GM18858 (cell line): ENCODE measurements at regions not wholly inside any gene's neighbourhood (a gene's known extent, or its start where the extent isn't known, plus 50 kb on each side); places are given as distances from the start of the nearest gene placed in this dataset.
"Not testable (repeated sequence)": the region's sequence is repeated elsewhere in the genome, so short reads cannot be mapped to it uniquely, and the experiment has no call there.

Experiments
- ATAC-seq: cut with Tn5 transposase; IDR thresholded peaks from one replicate; pipeline ENCODE4 v1.9.1; 2021; ENCODE audit not compliant: unreplicated experiment

DNA sequence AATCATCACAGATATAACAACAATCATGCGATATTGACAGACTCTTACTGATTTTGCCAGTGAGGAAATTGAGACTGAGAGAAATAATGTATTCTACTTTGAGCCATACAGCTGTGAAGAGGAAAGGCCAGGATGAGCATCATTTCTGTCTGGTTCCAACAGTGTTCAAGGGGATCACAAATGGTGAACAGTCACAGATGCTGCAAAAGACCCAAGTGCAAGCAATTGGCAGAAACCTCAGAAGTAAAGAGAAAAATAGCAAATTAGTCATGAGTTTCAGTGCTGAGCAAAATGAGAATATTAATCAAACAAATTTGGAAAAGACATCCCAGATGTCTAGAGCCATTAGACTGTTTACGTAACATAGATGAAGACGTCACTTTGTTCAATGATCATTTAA is 114.1 kb downstream of the RAB38 start:
- ATAC-seq = no peak

DNA sequence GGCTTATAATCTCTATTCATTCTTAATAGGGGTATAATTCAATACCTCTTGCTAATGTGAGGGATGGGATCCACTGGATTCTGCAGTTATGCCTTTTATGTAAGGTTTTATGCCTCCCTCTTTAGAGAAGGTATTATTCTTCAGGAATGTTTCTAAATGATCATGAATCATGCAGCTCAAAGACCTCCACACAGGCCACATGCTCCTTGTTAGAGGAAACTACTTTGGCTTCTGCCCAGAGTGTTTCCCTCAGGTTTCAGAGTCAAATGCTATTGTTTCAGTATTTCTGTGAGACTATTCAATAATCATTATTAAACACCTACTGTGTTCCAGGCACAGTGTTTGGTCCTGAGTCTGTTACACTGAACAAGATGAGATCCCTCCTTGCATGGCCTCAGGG is 115.9 kb downstream of the RAB38 start:
- no peak for ATAC-seq

GRCh38 chr11:88051396-88051795 is 123.8 kb downstream of the RAB38 start:
- ATAC-seq = no peak

DNA sequence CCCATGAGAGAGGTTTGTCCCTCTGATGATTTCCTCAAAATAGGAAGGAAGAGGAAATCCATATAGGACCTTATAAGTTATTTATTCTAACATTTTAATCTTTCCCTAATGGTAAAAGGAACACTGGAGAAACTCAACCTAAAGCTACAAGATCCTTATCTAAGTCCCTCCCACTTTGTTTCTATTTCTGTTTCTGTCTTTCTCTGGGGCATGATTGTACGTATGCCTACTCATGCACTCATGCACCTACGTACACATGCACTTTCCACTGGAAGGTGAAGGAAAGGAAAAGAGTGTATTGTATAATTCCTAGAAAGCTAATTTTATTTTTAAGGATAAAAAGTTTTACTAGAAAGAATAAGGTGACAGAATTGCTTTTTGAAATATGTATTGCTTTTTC is 125.0 kb downstream of the RAB38 start:
- ATAC-seq = peak; percentile 68

GRCh38 chr11:88045288-88045687 is 130.0 kb downstream of the RAB38 start:
- ATAC-seq = not testable (repeated sequence)

DNA sequence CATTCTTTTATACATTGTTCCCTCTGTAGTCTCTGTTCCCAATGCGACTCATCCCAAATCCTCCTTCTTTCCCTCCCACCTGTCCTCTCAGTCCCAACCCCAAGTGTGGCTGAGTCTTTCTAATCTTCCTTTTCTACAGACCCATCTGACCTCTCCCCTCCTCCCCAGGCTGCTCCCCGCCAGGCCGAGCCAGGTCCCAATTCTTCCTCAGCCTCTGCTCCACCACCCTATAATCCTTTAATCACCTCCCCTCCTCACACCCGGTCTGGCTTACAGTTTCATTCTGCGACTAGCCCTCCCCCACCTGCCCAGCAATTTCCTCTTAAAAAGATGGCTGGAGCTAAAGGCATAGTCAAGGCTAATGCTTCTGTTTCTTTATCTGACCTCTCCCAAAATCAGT is 130.6 kb downstream of the RAB38 start:
- ATAC-seq = not testable (repeated sequence)

- no peak for ATAC-seq
These were observed 132.1 kb downstream of the RAB38 start for GRCh38 chr11:88043149-88043548.

DNA sequence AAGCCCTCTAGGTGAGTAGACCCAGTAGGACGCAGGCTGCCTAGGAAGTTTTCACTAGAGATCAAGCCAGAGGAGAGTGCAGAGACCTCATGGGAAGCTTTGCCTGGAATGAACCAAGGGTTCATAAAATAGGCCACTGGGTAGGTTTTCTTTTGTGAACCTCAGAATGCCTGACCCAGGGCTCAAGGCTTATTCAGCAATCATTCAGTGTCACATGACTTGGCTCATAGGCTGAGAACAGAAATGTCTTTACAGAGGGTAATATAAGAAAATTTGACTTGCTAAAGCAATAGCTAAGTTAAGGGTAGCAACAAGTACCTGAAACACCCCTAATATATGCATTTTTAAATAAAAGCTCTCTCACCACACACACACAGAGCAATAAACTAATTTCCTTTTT is 132.6 kb downstream of the RAB38 start:
- no peak for ATAC-seq

DNA sequence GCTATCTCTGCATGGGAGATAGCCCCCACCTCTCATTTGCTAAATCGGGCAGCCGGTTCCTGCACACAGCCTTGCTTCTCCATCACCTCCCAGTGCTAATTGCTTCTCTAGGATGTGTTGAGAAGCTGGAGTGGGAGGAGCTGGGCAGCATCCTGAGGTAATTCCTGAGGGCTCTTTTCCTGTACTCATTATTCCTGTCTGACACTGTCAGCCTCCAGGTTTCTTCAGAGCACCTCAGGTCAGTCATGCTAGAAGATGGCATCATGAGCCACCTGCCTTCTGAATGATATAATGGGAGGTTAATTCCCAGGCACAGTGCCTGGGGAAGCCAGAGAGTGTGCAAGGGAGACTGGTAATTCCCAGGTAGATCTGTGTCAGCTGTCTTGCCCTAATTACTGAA is 133.0 kb downstream of the RAB38 start:
- no peak for ATAC-seq

- ATAC-seq = no peak
These were observed 133.6 kb downstream of the RAB38 start for GRCh38 chr11:88041679-88042078.

- ATAC-seq = no peak
These were observed 135.1 kb downstream of the RAB38 start for GRCh38 chr11:88040148-88040496.

GRCh38 chr11:88039476-88040147 is 135.6 kb downstream of the RAB38 start:
- ATAC-seq = no peak

- no peak for ATAC-seq
These were observed 137.2 kb downstream of the RAB38 start for GRCh38 chr11:88038063-88038462.

GRCh38 chr11:88036701-88037100 is 138.5 kb downstream of the RAB38 start:
- no peak for ATAC-seq

DNA sequence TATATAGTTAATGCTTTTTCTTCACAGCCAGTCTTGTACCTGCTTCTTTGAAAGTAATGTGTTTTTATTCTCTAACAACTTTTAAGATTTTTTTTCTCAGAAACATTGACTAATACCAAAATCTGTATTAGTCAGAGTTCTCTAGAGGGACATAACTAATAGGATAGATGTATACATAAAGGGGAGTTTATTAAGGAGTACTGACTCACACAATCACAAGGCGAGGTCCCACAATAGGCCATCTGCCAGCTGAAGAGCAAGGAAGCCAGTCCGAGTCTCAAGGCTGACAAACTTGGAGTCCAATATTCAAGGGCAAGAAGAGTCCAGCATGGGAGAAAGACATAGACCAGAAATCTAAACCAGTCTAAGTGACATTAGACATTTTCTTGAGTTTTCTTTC is 140.0 kb downstream of the RAB38 start:
- ATAC-seq = no peak

DNA sequence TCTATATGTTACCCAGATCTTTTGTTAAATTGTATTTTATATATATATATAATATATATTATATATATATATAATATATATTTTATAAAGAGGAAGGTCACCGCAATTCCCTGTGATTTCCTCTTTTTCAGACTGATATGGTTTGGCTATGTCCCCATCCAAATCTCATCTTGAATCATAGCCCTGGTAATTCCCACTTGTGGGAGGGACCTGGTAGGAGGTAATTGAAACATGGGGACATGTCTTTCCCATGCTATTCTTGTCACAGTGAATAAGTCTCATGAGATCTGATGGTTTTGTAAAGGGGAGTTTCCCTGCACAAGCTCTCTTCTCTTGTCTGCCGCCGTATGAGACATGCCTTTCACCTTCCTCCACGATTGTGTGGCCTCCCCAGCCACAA is 157.6 kb downstream of the RAB38 start:
- ATAC-seq = no peak

- ATAC-seq = peak; percentile 82
These were observed 158.7 kb downstream of the RAB38 start for GRCh38 chr11:88016392-88017170.

DNA sequence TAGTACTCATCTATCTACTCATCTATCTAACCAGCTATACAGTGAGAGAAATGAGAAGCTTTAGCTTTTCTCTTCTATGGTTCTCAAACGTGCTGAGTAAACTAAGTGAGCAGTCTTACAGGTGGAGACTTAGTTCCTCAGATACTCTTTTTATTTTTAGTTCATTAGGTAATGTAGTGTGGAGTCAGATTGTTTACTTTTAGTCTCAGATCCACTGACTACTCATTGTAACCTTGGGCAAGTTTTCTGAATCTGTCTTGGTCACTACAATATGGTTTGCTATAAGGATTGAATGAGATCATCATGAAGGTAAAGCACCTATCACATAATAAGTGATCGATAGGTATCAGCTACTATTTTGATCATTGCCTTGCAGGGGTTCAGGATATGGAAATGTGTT is 160.1 kb downstream of the RAB38 start:
- no peak for ATAC-seq

DNA sequence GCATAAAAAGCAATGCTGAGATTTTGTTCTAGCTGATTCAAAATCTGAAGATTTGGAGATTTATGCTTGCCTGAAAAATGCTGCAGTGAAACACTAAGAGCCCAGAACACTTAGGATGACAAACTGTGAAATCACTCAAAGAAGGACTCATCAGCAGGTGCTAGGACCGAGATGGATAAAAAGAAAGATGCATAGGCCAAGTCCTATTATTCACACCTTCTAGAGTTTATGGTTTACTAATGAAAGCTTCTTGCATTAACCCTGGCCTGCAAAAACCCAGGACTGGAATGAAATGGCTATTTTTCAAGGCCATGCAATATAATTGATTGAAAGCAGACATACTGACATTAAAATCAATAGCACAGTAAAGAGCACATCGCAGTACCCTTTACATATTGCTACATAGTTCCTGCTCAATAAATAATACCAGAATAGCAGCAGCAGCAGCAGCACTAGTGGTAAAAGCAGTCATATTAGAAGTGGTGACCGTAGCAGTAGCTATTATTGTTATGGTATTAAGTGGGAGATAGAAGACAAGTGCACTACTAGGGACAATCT is 161.7 kb downstream of the RAB38 start:
- ATAC-seq = no peak

GRCh38 chr11:88012456-88012855 is 162.8 kb downstream of the RAB38 start:
- ATAC-seq = no peak

DNA sequence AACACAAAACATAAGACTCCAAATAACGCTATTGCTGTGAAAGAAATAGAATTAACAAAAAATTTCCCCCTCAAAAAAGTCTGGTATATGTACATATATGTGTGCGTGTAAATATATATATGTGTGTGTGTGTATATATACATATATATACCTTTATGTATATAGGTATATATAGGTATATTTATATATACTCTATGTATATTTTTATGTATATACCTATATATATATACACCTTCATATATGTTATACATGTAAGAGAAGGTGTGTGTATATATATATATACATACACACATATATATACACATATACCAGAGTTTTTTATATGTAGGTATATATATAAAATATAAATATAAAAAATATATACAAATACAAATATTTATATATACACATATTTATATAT is 199.2 kb downstream of the RAB38 start:
- no peak for ATAC-seq

GRCh38 chr11:87974797-87975196 is 200.4 kb downstream of the RAB38 start:
- ATAC-seq = no peak
